K562 (cell line): ENCODE measurements at regions not wholly inside any gene's neighbourhood (a gene's known extent, or its start where the extent isn't known, plus 50 kb on each side); places are given as distances from the start of the nearest gene placed in this dataset.

ENCODE experiments used
- ATAC-seq: fragments of 200-7000 bp; cut with Tn5 transposase; 3 replicates; pipeline ENCODE4 v1.9.1; 2020; ENCODE audit warnings: moderate library complexity
- BruUV-seq: library from RNA; stranded (reverse); fragments of 400-500 nt; replicated peaks from 2 replicates; lab custom pipeline; 2021; lab: Mats Ljungman, UMichigan
- CTCF ChIA-PET: fragments of 300-600 bp; formaldehyde crosslinking; extraction: SDS; loops from one replicate; lab custom pipeline; 2021; ENCODE audit warnings: low intra/inter-chr PET ratio; lab: Yijun Ruan, JAX
- POLR2A ChIA-PET: fragments of 300-600, 350-650 bp; sonication (Branson Sonifier 250); formaldehyde crosslinking; extraction: SDS; loops from one replicate; lab custom pipeline; 2021; ENCODE audit warnings: antibody characterized with exemption, inconsistent platforms; lab: Yijun Ruan, JAX
- DNase-seq, 4 experiments: peaks; one replicate each; pipeline versions ENCODE4 v3.0.0 to v3.0.0-alpha.2; 2011 to 2018; ENCODE audit warnings: low spot score in 3 of 4, mixed read lengths in 3 of 4; ENCODE audit errors: extremely low read depth in 1 of 4
- FAIRE-seq: peaks from 2 replicates; lab custom pipeline; 2011; peaks lifted over from hg19 to GRCh38; lab: Jason Lieb, UNC
- H2AFZ ChIP-seq: 2 replicates; pipeline ENCODE4 v1.6.0; 2011; ENCODE audit warnings: low read depth, low read length, control low read depth, inconsistent platforms
- H3K27ac ChIP-seq: fragments of 200-600 bp; 3 replicates; pipeline ENCODE4 v1.8.0; 2011; ENCODE audit warnings: low read depth, mild to moderate bottlenecking, control low read depth, inconsistent platforms, low read length, moderate library complexity, mixed read lengths; ENCODE audit errors: extremely low read depth
- H3K27me3 ChIP-seq, 2 experiments: fragments of 300-600 bp in 1 of 2; 2 replicates in 1 of 2; 3 replicates in 1 of 2; pipeline versions ENCODE4 v1.6.0 to v1.8.0; 2011; ENCODE audit warnings: inconsistent platforms in 2 of 2, low read length in 2 of 2, mild to moderate bottlenecking in 1 of 2, mixed read lengths in 1 of 2, moderate library complexity in 1 of 2; ENCODE audit not compliant: control insufficient read depth in 2 of 2, insufficient read depth in 2 of 2
- H3K36me3 ChIP-seq: fragments of 300-600 bp; 3 replicates; pipeline ENCODE4 v1.8.0; 2011; ENCODE audit warnings: mild to moderate bottlenecking, low read length, inconsistent platforms; ENCODE audit not compliant: control insufficient read depth, insufficient read depth
- H3K4me1 ChIP-seq, 2 experiments: fragments of 200-600 bp in 1 of 2; replicated peaks in 1 of 2; 2 replicates in 1 of 2; 3 replicates in 1 of 2; pipeline versions ENCODE4 v1.5.1 to v1.8.0; 2011; ENCODE audit warnings: inconsistent platforms in 2 of 2, low read length in 2 of 2, mild to moderate bottlenecking in 1 of 2, mixed read lengths in 1 of 2, moderate library complexity in 1 of 2; ENCODE audit not compliant: control insufficient read depth in 2 of 2, insufficient read depth in 2 of 2
- H3K4me2 ChIP-seq: 2 replicates; pipeline ENCODE4 v1.6.1; 2011; ENCODE audit warnings: low read length, control low read depth, inconsistent platforms, mixed read lengths; ENCODE audit not compliant: insufficient read depth
- H3K4me3 ChIP-seq: fragments of 200-600 bp; sonication (generic), shearing (Covaris generic); 2 replicates; pipeline ENCODE4 v1.5.1; 2016; ENCODE audit warnings: control low read depth, inconsistent platforms
- H3K79me2 ChIP-seq: fragments of 200-600 bp; 3 replicates; pipeline ENCODE4 v1.8.0; 2011; ENCODE audit warnings: low read length, inconsistent platforms; ENCODE audit not compliant: control insufficient read depth, insufficient read depth
- H3K9ac ChIP-seq, 2 experiments: 2 replicates each; pipeline versions ENCODE4 v1.6.0 to v1.6.1; 2011; ENCODE audit warnings: low read depth in 2 of 2, low read length in 2 of 2, control low read depth in 1 of 2, inconsistent platforms in 1 of 2, mild to moderate bottlenecking in 1 of 2, mixed read lengths in 1 of 2; ENCODE audit not compliant: insufficient read depth in 1 of 2
- H3K9me1 ChIP-seq: one replicate; pipeline ENCODE4 v1.6.0; 2011; ENCODE audit warnings: inconsistent platforms, mild to moderate bottlenecking, low read length, moderate library complexity; ENCODE audit not compliant: control insufficient read depth, insufficient read depth
- H3K9me3 ChIP-seq: replicated peaks from 2 replicates; pipeline ENCODE4 v1.5.1; 2011; ENCODE audit warnings: low read depth, low read length, inconsistent platforms; ENCODE audit not compliant: control insufficient read depth, insufficient read depth
- H4K20me1 ChIP-seq: replicated peaks from 2 replicates; pipeline ENCODE4 v1.6.1; 2011; ENCODE audit warnings: low read length, inconsistent platforms, mixed read lengths; ENCODE audit not compliant: control insufficient read depth, insufficient read depth
- ATF7 ChIP-seq: fragments of 450-650 bp; IDR thresholded peaks from 2 replicates; pipeline ENCODE4 v1.7.1; 2014; ENCODE audit warnings: mild to moderate bottlenecking, moderate library complexity
- DACH1 ChIP-seq: fragments of 450-650 bp; IDR thresholded peaks from 2 replicates; pipeline ENCODE4 v1.6.1; 2018; ENCODE audit not compliant: partially characterized antibody
- EZH2 ChIP-seq: IDR thresholded peaks from 2 replicates; pipeline ENCODE4 v1.6.1; 2012; ENCODE audit warnings: low read depth, mild to moderate bottlenecking, inconsistent platforms, low read length, borderline replicate concordance
- GMEB1 ChIP-seq: fragments of 250-450 bp; sonication (Bioruptor Pico); IDR thresholded peaks from 2 replicates; pipeline ENCODE4 v1.4.0; 2020; ENCODE audit warnings: mild to moderate bottlenecking
- HDAC3 ChIP-seq: fragments of 450-650 bp; IDR thresholded peaks from 2 replicates; pipeline ENCODE4 v1.6.1; 2018; ENCODE audit warnings: borderline replicate concordance, mild to moderate bottlenecking, moderate library complexity; ENCODE audit not compliant: partially characterized antibody
- ILK ChIP-seq: fragments of 450-650 bp; IDR thresholded peaks from 2 replicates; pipeline ENCODE4 v1.6.1; 2016; ENCODE audit warnings: missing genetic modification characterization, low read depth, mild to moderate bottlenecking, missing compliant biosample characterization, moderate library complexity, borderline replicate concordance
- LCOR ChIP-seq: sonication (generic); formaldehyde crosslinking; IDR thresholded peaks from 2 replicates; pipeline ENCODE4 v1.8.0; 2022; ENCODE audit warnings: mild to moderate bottlenecking, missing genetic modification reagents
- MAFK ChIP-seq: IDR thresholded peaks from 2 replicates; pipeline ENCODE4 v1.6.1; 2011; ENCODE audit warnings: low read length, improper control_type of control experiment
- MCM7 ChIP-seq, 2 experiments: fragments of 450-650 bp; IDR thresholded peaks; 2 replicates each; pipeline ENCODE4 v1.6.1; 2016 to 2018
- MEF2D ChIP-seq: conservative IDR thresholded peaks from 2 replicates; pipeline ENCODE4 v1.6.1; 2016; ENCODE audit warnings: low read depth, missing genetic modification characterization, missing compliant biosample characterization
- MLLT1 ChIP-seq, 2 experiments: fragments of 450-650 bp; IDR thresholded peaks; 2 replicates each; pipeline ENCODE4 v1.6.1; 2016
- PBX2 ChIP-seq, 2 experiments: IDR thresholded peaks in 1 of 2; conservative IDR thresholded peaks in 1 of 2; 2 replicates each; pipeline ENCODE4 v1.6.1; 2016; ENCODE audit warnings: low read depth in 2 of 2, mild to moderate bottlenecking in 1 of 2, missing compliant biosample characterization in 1 of 2, missing genetic modification characterization in 1 of 2, moderate library complexity in 1 of 2
- POLR2H ChIP-seq: IDR thresholded peaks from 2 replicates; pipeline ENCODE4 v1.6.1; 2016; ENCODE audit warnings: missing genetic modification characterization, low read depth, mild to moderate bottlenecking, control low read depth, missing compliant biosample characterization, moderate library complexity
- RBBP5 ChIP-seq: fragments of 200-600 bp; sonication (generic); IDR thresholded peaks from 2 replicates; pipeline ENCODE4 v1.6.1; 2012; ENCODE audit warnings: borderline replicate concordance, mild to moderate bottlenecking, low read length, control low read depth, inconsistent platforms; ENCODE audit not compliant: insufficient read depth, poor library complexity, severe bottlenecking
- STAG1 ChIP-seq: sonication (generic); formaldehyde crosslinking; IDR thresholded peaks from 2 replicates; pipeline ENCODE4 v1.5.0; 2020; ENCODE audit warnings: missing genetic modification reagents, borderline replicate concordance
- TEAD1 ChIP-seq, 2 experiments: fragments of 450-650 bp in 1 of 2; sonication (generic) in 1 of 2; formaldehyde crosslinking; IDR thresholded peaks; 2 replicates each; pipeline versions ENCODE4 v1.4.0 to v1.8.0; 2020 to 2022; ENCODE audit warnings: mild to moderate bottlenecking in 2 of 2, missing genetic modification reagents in 1 of 2
- ZFX ChIP-seq: sonication (generic); formaldehyde crosslinking; IDR thresholded peaks from 2 replicates; pipeline ENCODE4 v1.8.0; 2022; ENCODE audit warnings: mild to moderate bottlenecking, missing genetic modification reagents, moderate library complexity
- in situ Hi-C: fragments of 300-500 bp; cut with MboI; formaldehyde crosslinking; loops from 4 replicates; pipeline ENCODE4 v1.15.0; 2018; ENCODE audit warnings: inconsistent platforms, mixed read lengths
- intact Hi-C: fragments of 100-400 bp; cut with micrococcal nuclease; formaldehyde crosslinking; loops from 2 replicates; pipeline ENCODE4 v1.14.2; 2022

- H4K20me1 ChIP-seq = no peaks in the 10 kb centered on the region
- H3K4me2 ChIP-seq = no peak overlapping the region
- H3K27me3 ChIP-seq = no peaks in the 10 kb centered on the region
- ChIA-PET POLR2A (no interaction called here), CTCF (no interaction called here)
- ATAC-seq (no peak), FAIRE-seq (no peak), DNase-seq (no peak)
- BruUV-seq = no TSS peak
- no peak overlapping the region for H2AFZ ChIP-seq
- no peaks in the 10 kb centered on the region for H3K79me2 ChIP-seq
- H3K9me3 ChIP-seq = no peaks in the 10 kb centered on the region
- H3K36me3 ChIP-seq = no peaks in the 10 kb centered on the region
- H3K9ac ChIP-seq = no peak overlapping the region
- TF ChIP-seq RBBP5 (no peak), PBX2 (CRISPR knock-in tag; IDR thresholded peaks at IDR 0.05; ENCODE audit: low read depth) (no peak), PBX2 (tag; conservative IDR thresholded peaks at IDR 0.05; ENCODE audit: low read depth) (no peak), HDAC3 (no peak), EZH2 (no peak), GMEB1 (CRISPR knock-in tag) (no peak), TEAD1 (CRISPR knock-in tag; IDR thresholded peaks at IDR 0.05) (no peak), ILK (tag) (no peak), MLLT1 (IDR thresholded peaks at IDR 0.05) (no peak), MEF2D (no peak), STAG1 (CRISPR knock-in tag) (no peak), ATF7 (no peak), MAFK (no peak), DACH1 (no peak), MCM7 (IDR thresholded peaks at IDR 0.05) (no peak), ZFX (CRISPR knock-in tag) (no peak), POLR2H (tag) (no peak), LCOR (CRISPR knock-in tag) (no peak)
- in situ Hi-C loops (no loop called here), intact Hi-C loops (no loop called here)
- no peaks in the 10 kb centered on the region for H3K9me1 ChIP-seq
- no peaks in the 10 kb centered on the region for H3K4me1 ChIP-seq
- H3K27ac ChIP-seq = no peak overlapping the region
- no peak overlapping the region for H3K4me3 ChIP-seq
Measured at GRCh38 chr4:15186806-15187205, 184.5 kb downstream of the CPEB2 start.
